GM20000 (cell line): ENCODE measurements at regions not wholly inside any gene's neighbourhood (a gene's known extent, or its start where the extent isn't known, plus 50 kb on each side); places are given as distances from the start of the nearest gene placed in this dataset.

Experiments used
- DNase-seq: peaks from one replicate; pipeline ENCODE4 v3.0.0; 2012; ENCODE audit warnings: low spot score
- CTCF ChIP-seq: IDR thresholded peaks from 2 replicates; pipeline ENCODE4 v1.5.1; 2012; ENCODE audit warnings: mild to moderate bottlenecking, control low read depth; ENCODE audit errors: extremely low read depth, missing control alignments

GRCh38 chr4:15144967-15145295 lies 142.7 kb downstream of the CPEB2 start:
- no peak for DNase-seq
- TF ChIP-seq CTCF: no peak

- no peak for DNase-seq
- no peak for TF ChIP-seq CTCF
These were observed 143.4 kb downstream of the CPEB2 start for GRCh38 chr4:15145709-15146108.

GRCh38 chr4:15147714-15148113 lies 145.4 kb downstream of the CPEB2 start:
- TF ChIP-seq CTCF: no peak
- no peak for DNase-seq

- no peak for DNase-seq
- no peak for TF ChIP-seq CTCF
These were observed 145.9 kb downstream of the CPEB2 start for GRCh38 chr4:15148199-15148598.

- no peak for TF ChIP-seq CTCF
- DNase-seq: no peak
These were observed 146.4 kb downstream of the CPEB2 start for GRCh38 chr4:15148691-15149090.

- DNase-seq: peak; percentile 39
- no peak for TF ChIP-seq CTCF
These were observed 147.1 kb downstream of the CPEB2 start for GRCh38 chr4:15149234-15149838.

- TF ChIP-seq CTCF: no peak
- DNase-seq: peak; percentile 59
These were observed 147.7 kb downstream of the CPEB2 start for GRCh38 chr4:15149839-15150592.
